ENCODE measurements at regions not wholly inside any gene's neighbourhood (a gene's known extent, or its start where the extent isn't known, plus 50 kb on each side); places are given as distances from the start of the nearest gene placed in this dataset.

DNA sequence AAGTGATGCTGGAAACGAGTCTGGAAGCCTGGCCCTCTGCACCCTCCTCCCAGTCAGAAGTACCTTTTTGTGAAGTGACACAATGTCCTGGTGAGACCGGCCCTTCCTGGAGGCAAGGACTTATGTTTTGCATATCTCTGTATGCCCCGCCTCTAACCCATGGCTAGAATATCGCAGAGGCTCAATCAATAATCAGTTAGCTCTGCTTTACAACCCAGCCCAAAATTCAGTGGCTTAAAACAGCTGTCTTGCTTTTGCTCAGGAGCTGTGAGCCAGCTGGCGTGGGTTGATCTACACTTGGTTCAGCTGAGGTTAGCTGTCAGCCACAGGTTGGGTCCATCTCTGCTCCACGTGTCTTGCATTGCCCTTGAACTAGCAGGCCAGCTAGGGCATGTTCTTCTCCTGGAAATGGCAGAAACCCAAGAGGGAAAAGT, 98.8 kb upstream of the METTL14 start:
- Histone ChIP-seq H3K4me3 (no peak overlapping the region), H3K27ac (no peak overlapping the region), H3K4me1 (no peaks in the 10 kb centered on the region), H3K9me3 (no peaks in the 10 kb centered on the region), H3K4me2 (no peak overlapping the region)
- ATAC-seq (no peak), FAIRE-seq (no peak), DNase-seq (ENCODE audit: low read depth in 1 of 2, low spot score in 1 of 2) (no peak)
- ChIA-PET POLR2A (no interaction called here), CTCF (no interaction called here)
- whole genome bisulfite sequencing (ENCODE audit: missing lambda C conversion rate) = 66% methylated on average over 5 of the region's 6 CpGs
- TF ChIP-seq CEBPB (IDR thresholded peaks at IDR 0.05) = no peak

- no peaks in the 10 kb centered on the region for H3K9me3 ChIP-seq
- H3K4me2 ChIP-seq = no peak overlapping the region
- ChIA-PET CTCF (no interaction called here), POLR2A (no interaction called here)
- no peak for TF ChIP-seq KDM5A (IDR thresholded peaks at IDR 0.05)
- TF ChIP-seq POLR2A (IDR thresholded peaks at IDR 0.05; ENCODE audit: low read length) = no peak
- TF ChIP-seq RARB (CRISPR knock-in tag; IDR thresholded peaks at IDR 0.05) = no peak
- no peak for TF ChIP-seq TP53 (CRISPR knock-in tag; IDR thresholded peaks at IDR 0.05)
- H3K27ac ChIP-seq = no peak overlapping the region
- no peak overlapping the region for H3K4me3 ChIP-seq
- WGBS (ENCODE audit: missing lambda C conversion rate) = 62% methylated on average over 9 of the region's 9 CpGs
- DNase-seq (ENCODE audit: low read depth in 1 of 2, low spot score in 1 of 2) = no peak
- no peaks in the 10 kb centered on the region for H3K4me1 ChIP-seq
- no peak for FAIRE-seq
- no peak for ATAC-seq
Observed at GRCh38 chr4:118587116-118587831, 97.9 kb upstream of the METTL14 start.

DNA sequence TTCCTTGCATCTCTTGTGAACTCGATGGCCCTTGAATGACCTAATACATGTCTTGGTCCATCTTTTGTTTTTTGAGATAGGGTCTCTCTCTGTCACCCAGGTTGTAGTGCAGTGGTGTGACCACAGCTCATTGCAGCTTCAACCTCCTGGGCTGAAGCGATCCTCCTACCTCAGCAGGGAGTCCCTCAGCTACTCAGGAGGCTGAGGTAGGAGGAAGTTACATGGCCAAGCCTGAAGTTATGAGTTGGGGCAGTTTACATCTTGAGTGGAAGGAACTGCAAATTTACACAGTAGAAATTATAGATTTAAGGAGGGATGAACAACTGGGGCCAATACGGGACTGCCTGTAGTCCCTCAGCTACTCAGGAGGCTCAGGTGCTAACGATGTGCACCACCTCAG, 97.2 kb upstream of the METTL14 start:
- ChIA-PET POLR2A (no interaction called here), CTCF (no interaction called here)
- DNase-seq (ENCODE audit: low read depth in 1 of 2, low spot score in 1 of 2) (no peak), FAIRE-seq (no peak), ATAC-seq (no peak)
- WGBS (ENCODE audit: missing lambda C conversion rate) = 35% methylated on average over 4 of the region's 4 CpGs
- no peak overlapping the region for H3K4me3 ChIP-seq
- H3K4me1 ChIP-seq = no peaks in the 10 kb centered on the region
- no peaks in the 10 kb centered on the region for H3K9me3 ChIP-seq
- TF ChIP-seq ZC3H11A (IDR thresholded peaks at IDR 0.05) (no peak), CEBPB (IDR thresholded peaks at IDR 0.05) (no peak), EP300 (IDR thresholded peaks at IDR 0.05) (no peak), REST (IDR thresholded peaks at IDR 0.05) (no peak), RAD21 (conservative IDR thresholded peaks at IDR 0.05 in 1 of 2, IDR thresholded peaks at IDR 0.05 in 1 of 2) (no peak), KDM5A (IDR thresholded peaks at IDR 0.05) (no peak), TP53 (CRISPR knock-in tag; IDR thresholded peaks at IDR 0.05) (no peak), SMC3 (IDR thresholded peaks at IDR 0.05) (no peak), FOSB (CRISPR knock-in tag; IDR thresholded peaks at IDR 0.05) (no peak), RNF2 (IDR thresholded peaks at IDR 0.05; ENCODE audit: borderline replicate concordance, low read depth) (no peak)
- H3K4me2 ChIP-seq = no peak overlapping the region
- H3K27ac ChIP-seq = no peak overlapping the region

GRCh38 chr4:118589471-118590055, 95.6 kb upstream of the METTL14 start:
- FAIRE-seq (no peak), ATAC-seq (no peak)
- no peak overlapping the region for H3K4me3 ChIP-seq

More at GRCh38 chr4:118589471-118590055, 95.6 kb upstream of the METTL14 start:
- no peak for TF ChIP-seq HOXA7 (CRISPR knock-in tag; IDR thresholded peaks at IDR 0.05)
- no peak for TF ChIP-seq FOXS1 (CRISPR knock-in tag; IDR thresholded peaks at IDR 0.05)
- Histone ChIP-seq H3K4me2 (no peak overlapping the region), H3K4me1 (no peaks in the 10 kb centered on the region), H3K27ac (no peak overlapping the region), H3K9me3 (no peaks in the 10 kb centered on the region)
- CTCF ChIA-PET = interaction anchor here (0.7 to 0.8 kb wide), 2 partner anchors 65 to 96 kb away, joined by 3 to 5 read pairs; partner anchors contain the start of gene METTL14
- WGBS (ENCODE audit: missing lambda C conversion rate) = 69% methylated on average over 9 of the region's 9 CpGs
- POLR2A ChIA-PET = no interaction called here
- no peak for DNase-seq (ENCODE audit: low read depth in 1 of 2, low spot score in 1 of 2)

Measured in A549 (cell line).